ENCODE measurements at regions not wholly inside any gene's neighbourhood (a gene's known extent, or its start where the extent isn't known, plus 50 kb on each side); places are given as distances from the start of the nearest gene placed in this dataset.

GRCh38 chr6:164133095-164133494 lies 718.6 kb downstream of the QKI start:
- DNase-seq = no peak

GRCh38 chr6:164130585-164130984 lies 716.1 kb downstream of the QKI start:
- no peak for DNase-seq

- DNase-seq = no peak
Observed at GRCh38 chr6:164130151-164130550, 715.6 kb downstream of the QKI start.

GRCh38 chr6:164129218-164129617 lies 714.7 kb downstream of the QKI start:
- DNase-seq = no peak

GRCh38 chr6:164128101-164128500 lies 713.6 kb downstream of the QKI start:
- no peak for DNase-seq

GRCh38 chr6:164124986-164125385 lies 710.5 kb downstream of the QKI start:
- no peak for DNase-seq

GRCh38 chr6:164124473-164124872 lies 710.0 kb downstream of the QKI start:
- no peak for DNase-seq

- no peak for DNase-seq
Observed at GRCh38 chr6:164122109-164122508, 707.6 kb downstream of the QKI start.

- DNase-seq = no peak
Observed at GRCh38 chr6:164121527-164121926, 707.0 kb downstream of the QKI start.

GRCh38 chr6:164114651-164115050 lies 700.1 kb downstream of the QKI start:
- no peak for DNase-seq

- no peak for DNase-seq
Observed at GRCh38 chr6:164114051-164114450, 699.5 kb downstream of the QKI start.

- no peak for DNase-seq
Observed at GRCh38 chr6:164113637-164114036, 699.1 kb downstream of the QKI start.

- peak; percentile 42 for DNase-seq
Observed at GRCh38 chr6:164109770-164110140, 695.2 kb downstream of the QKI start.

- peak; percentile 67 for DNase-seq
Observed at GRCh38 chr6:164108869-164109769, 694.6 kb downstream of the QKI start.

- no peak for DNase-seq
Observed at GRCh38 chr6:164108092-164108491, 693.6 kb downstream of the QKI start.

GRCh38 chr6:164107297-164107995 lies 692.9 kb downstream of the QKI start:
- DNase-seq = no peak

- peak; percentile 63 for DNase-seq
Observed at GRCh38 chr6:164106345-164106769, 691.8 kb downstream of the QKI start.

GRCh38 chr6:164105705-164106104 lies 691.2 kb downstream of the QKI start:
- DNase-seq = no peak

- no peak for DNase-seq
Observed at GRCh38 chr6:164104432-164104831, 689.9 kb downstream of the QKI start.

- no peak for DNase-seq
Observed at GRCh38 chr6:164102693-164103092, 688.2 kb downstream of the QKI start.

- DNase-seq = no peak
Observed at GRCh38 chr6:164101859-164102258, 687.3 kb downstream of the QKI start.

- no peak for DNase-seq
Observed at GRCh38 chr6:164099269-164099865, 684.8 kb downstream of the QKI start.

GRCh38 chr6:164098857-164099267 lies 684.3 kb downstream of the QKI start:
- DNase-seq = peak; percentile 6

All from hematopoietic multipotent progenitor cell treated with erythropoietin and hydrocortisone succinate and interleukin-3 and kit ligand, for 6 days (in vitro differentiated cells).